Keratinocyte (primary cell): ENCODE measurements at regions not wholly inside any gene's neighbourhood (a gene's known extent, or its start where the extent isn't known, plus 50 kb on each side); places are given as distances from the start of the nearest gene placed in this dataset.

ENCODE experiments used
- DNase-seq: peaks from one replicate; pipeline ENCODE4 v3.0.0-alpha.2; 2011; ENCODE audit warnings: low read depth, missing footprints, low spot score
- FAIRE-seq: peaks from 2 replicates; lab custom pipeline; 2011; peaks lifted over from hg19 to GRCh38; lab: Jason Lieb, UNC
- H2AFZ ChIP-seq: 2 replicates; pipeline ENCODE4 v1.6.0; 2012; ENCODE audit warnings: low read length, control low read depth, inconsistent platforms; ENCODE audit not compliant: control insufficient read depth
- H3K27ac ChIP-seq: 2 replicates; pipeline ENCODE4 v1.5.1; 2011; ENCODE audit warnings: low read length; ENCODE audit not compliant: control insufficient read depth, insufficient read depth
- H3K27me3 ChIP-seq: 3 replicates; pipeline ENCODE4 v1.6.0; 2011; ENCODE audit warnings: low read length; ENCODE audit not compliant: control insufficient read depth, insufficient read depth; ENCODE audit errors: extremely low read depth
- H3K36me3 ChIP-seq, 2 experiments: 2 replicates in 1 of 2; 3 replicates in 1 of 2; pipeline ENCODE4 v1.5.1; 2011; ENCODE audit warnings: low read length in 2 of 2, mild to moderate bottlenecking in 1 of 2; ENCODE audit not compliant: control insufficient read depth in 2 of 2, insufficient read depth in 2 of 2; ENCODE audit errors: extremely low read depth in 1 of 2
- H3K4me1 ChIP-seq: 3 replicates; pipeline ENCODE4 v1.5.1; 2011; ENCODE audit warnings: low read length; ENCODE audit not compliant: control insufficient read depth, insufficient read depth; ENCODE audit errors: extremely low read depth
- H3K4me2 ChIP-seq: 3 replicates; pipeline ENCODE4 v1.6.0; 2011; ENCODE audit warnings: low read depth, low read length; ENCODE audit not compliant: control insufficient read depth, insufficient read depth; ENCODE audit errors: extremely low read depth
- H3K4me3 ChIP-seq, 3 experiments: fragments of 200-600 bp in 1 of 3; sonication (generic) in 1 of 3; 2 replicates in 2 of 3; 3 replicates in 1 of 3; pipeline ENCODE4 v1.5.1; 2011 to 2016; ENCODE audit warnings: low read length in 3 of 3, mild to moderate bottlenecking in 3 of 3, control low read depth in 2 of 3, inconsistent platforms in 1 of 3, low read depth in 1 of 3, mixed read lengths in 1 of 3, mixed run types in 1 of 3, moderate library complexity in 1 of 3; ENCODE audit not compliant: control insufficient read depth in 2 of 3, insufficient read depth in 2 of 3; ENCODE audit errors: extremely low read depth in 1 of 3
- H3K79me2 ChIP-seq: 2 replicates; pipeline ENCODE4 v1.6.0; 2012; ENCODE audit warnings: low read length; ENCODE audit not compliant: control insufficient read depth, insufficient read depth
- H3K9ac ChIP-seq: 3 replicates; pipeline ENCODE4 v1.6.0; 2011; ENCODE audit warnings: low read length; ENCODE audit not compliant: control insufficient read depth, insufficient read depth; ENCODE audit errors: extremely low read depth
- H3K9me1 ChIP-seq: 3 replicates; pipeline ENCODE4 v1.6.0; 2011; ENCODE audit warnings: low read length; ENCODE audit not compliant: control insufficient read depth, insufficient read depth; ENCODE audit errors: extremely low read depth
- H3K9me3 ChIP-seq: 2 replicates; pipeline ENCODE4 v1.5.1; 2012; ENCODE audit warnings: low read depth, low read length; ENCODE audit not compliant: control insufficient read depth
- H4K20me1 ChIP-seq: 3 replicates; pipeline ENCODE4 v1.6.0; 2011; ENCODE audit warnings: low read length; ENCODE audit not compliant: control insufficient read depth, insufficient read depth; ENCODE audit errors: extremely low read depth
- CTCF ChIP-seq, 3 experiments: IDR thresholded peaks in 1 of 3; conservative IDR thresholded peaks in 1 of 3; optimal IDR thresholded peaks in 1 of 3; 2 replicates in 2 of 3; 3 replicates in 1 of 3; pipeline versions ENCODE3 to v1.5.1; 2011; ENCODE audit warnings: low read length in 3 of 3, mild to moderate bottlenecking in 3 of 3, moderate library complexity in 2 of 3, control low read depth in 1 of 3, inconsistent platforms in 1 of 3; ENCODE audit not compliant: insufficient read depth in 2 of 3; ENCODE audit errors: extremely low read depth in 1 of 3
- EZH2 ChIP-seq: IDR thresholded peaks from one replicate; pipeline ENCODE4 v1.6.1; 2012; ENCODE audit warnings: inconsistent platforms, mild to moderate bottlenecking, low read length, moderate library complexity
- dilution Hi-C: fragments of 300-500 bp; cut with MboI; formaldehyde crosslinking; loops from one replicate; pipeline ENCODE4 v1.7.0; 2020; ENCODE audit warnings: low sequenced_read_pairs; ENCODE audit not compliant: extremely low pct_ligation_motif_present

GRCh38 chr5:35362772-35363171 lies 132.5 kb upstream of the PRLR start:
- Histone ChIP-seq H3K9me1 (no peaks in the 10 kb centered on the region), H3K27me3 (no peaks in the 10 kb centered on the region), H3K4me1 (no peaks in the 10 kb centered on the region), H2AFZ (no peak overlapping the region), H3K36me3 (no peaks in the 10 kb centered on the region), H3K79me2 (no peaks in the 10 kb centered on the region), H3K4me3 (no peak overlapping the region), H3K27ac (no peak overlapping the region), H3K4me2 (no peak overlapping the region), H3K9me3 (no peaks in the 10 kb centered on the region), H3K9ac (no peak overlapping the region), H4K20me1 (no peaks in the 10 kb centered on the region)
- TF ChIP-seq EZH2: no peak
- dilution Hi-C loops: no loop called here
- DNase-seq: no peak
- no peak for FAIRE-seq

- H3K9ac ChIP-seq: no peak overlapping the region
- no peaks in the 10 kb centered on the region for H3K9me1 ChIP-seq
- FAIRE-seq (no peak), DNase-seq (no peak)
- TF ChIP-seq EZH2 (no peak), CTCF (optimal IDR thresholded peaks at IDR 0.05 in 1 of 3, IDR thresholded peaks at IDR 0.05 in 1 of 3, conservative IDR thresholded peaks at IDR 0.05 in 1 of 3; ENCODE audit: extremely low read depth in 1 of 3, insufficient read depth in 2 of 3, low read length in 3 of 3) (no peak)
- no peaks in the 10 kb centered on the region for H3K79me2 ChIP-seq
- no peak overlapping the region for H3K4me2 ChIP-seq
- no peak overlapping the region for H3K4me3 ChIP-seq
- dilution Hi-C loops: no loop called here
- H3K36me3 ChIP-seq: no peaks in the 10 kb centered on the region
- H3K27me3 ChIP-seq: no peaks in the 10 kb centered on the region
- H4K20me1 ChIP-seq: no peaks in the 10 kb centered on the region
- H3K9me3 ChIP-seq: no peaks in the 10 kb centered on the region
- H3K27ac ChIP-seq: no peak overlapping the region
- no peaks in the 10 kb centered on the region for H3K4me1 ChIP-seq
- no peak overlapping the region for H2AFZ ChIP-seq
Observed at GRCh38 chr5:35360671-35361070, 130.4 kb upstream of the PRLR start.

- FAIRE-seq (no peak), DNase-seq (no peak)
- Histone ChIP-seq H3K27me3 (no peaks in the 10 kb centered on the region), H3K9me3 (no peaks in the 10 kb centered on the region), H3K27ac (no peak overlapping the region), H3K79me2 (no peaks in the 10 kb centered on the region), H3K4me2 (no peak overlapping the region), H4K20me1 (no peaks in the 10 kb centered on the region), H3K4me1 (no peaks in the 10 kb centered on the region), H3K4me3 (no peak overlapping the region), H3K9ac (no peak overlapping the region), H2AFZ (no peak overlapping the region), H3K9me1 (no peaks in the 10 kb centered on the region), H3K36me3 (no peaks in the 10 kb centered on the region)
- dilution Hi-C loops: no loop called here
- no peak for TF ChIP-seq CTCF (optimal IDR thresholded peaks at IDR 0.05 in 1 of 3, IDR thresholded peaks at IDR 0.05 in 1 of 3, conservative IDR thresholded peaks at IDR 0.05 in 1 of 3; ENCODE audit: extremely low read depth in 1 of 3, insufficient read depth in 2 of 3, low read length in 3 of 3)
- TF ChIP-seq EZH2: no peak
Observed at GRCh38 chr5:35359859-35360258, 129.6 kb upstream of the PRLR start.
